ENCODE measurements at regions not wholly inside any gene's neighbourhood (a gene's known extent, or its start where the extent isn't known, plus 50 kb on each side); places are given as distances from the start of the nearest gene placed in this dataset.
"Not testable (repeated sequence)": the region's sequence is repeated elsewhere in the genome, so short reads cannot be mapped to it uniquely, and the experiment has no call there.

DNA sequence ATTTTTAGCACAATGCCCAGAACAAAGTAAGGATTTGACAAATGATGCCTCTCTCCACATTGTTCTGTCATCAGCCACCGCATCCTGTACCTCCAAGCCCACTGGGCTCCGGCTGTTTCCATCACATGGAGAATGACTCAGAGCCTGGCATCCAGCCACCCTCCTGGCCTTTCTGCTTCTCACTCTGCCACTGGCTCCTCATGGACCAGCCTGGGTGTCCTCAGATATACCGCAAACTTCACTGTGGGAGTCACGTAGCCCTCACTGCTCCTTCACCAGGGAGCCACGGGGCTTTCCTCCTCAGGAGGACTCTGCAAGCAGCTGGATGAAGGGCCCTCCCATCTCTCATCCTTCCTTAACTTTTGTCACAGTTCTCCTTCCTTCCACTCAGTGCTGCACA lies 943.0 kb downstream of the TUBA3C start:
- TF ChIP-seq POLR2A, POLR2AphosphoS5 (IDR thresholded peaks at IDR 0.05): not testable (repeated sequence)
- TF ChIP-seq, protein P1, sequence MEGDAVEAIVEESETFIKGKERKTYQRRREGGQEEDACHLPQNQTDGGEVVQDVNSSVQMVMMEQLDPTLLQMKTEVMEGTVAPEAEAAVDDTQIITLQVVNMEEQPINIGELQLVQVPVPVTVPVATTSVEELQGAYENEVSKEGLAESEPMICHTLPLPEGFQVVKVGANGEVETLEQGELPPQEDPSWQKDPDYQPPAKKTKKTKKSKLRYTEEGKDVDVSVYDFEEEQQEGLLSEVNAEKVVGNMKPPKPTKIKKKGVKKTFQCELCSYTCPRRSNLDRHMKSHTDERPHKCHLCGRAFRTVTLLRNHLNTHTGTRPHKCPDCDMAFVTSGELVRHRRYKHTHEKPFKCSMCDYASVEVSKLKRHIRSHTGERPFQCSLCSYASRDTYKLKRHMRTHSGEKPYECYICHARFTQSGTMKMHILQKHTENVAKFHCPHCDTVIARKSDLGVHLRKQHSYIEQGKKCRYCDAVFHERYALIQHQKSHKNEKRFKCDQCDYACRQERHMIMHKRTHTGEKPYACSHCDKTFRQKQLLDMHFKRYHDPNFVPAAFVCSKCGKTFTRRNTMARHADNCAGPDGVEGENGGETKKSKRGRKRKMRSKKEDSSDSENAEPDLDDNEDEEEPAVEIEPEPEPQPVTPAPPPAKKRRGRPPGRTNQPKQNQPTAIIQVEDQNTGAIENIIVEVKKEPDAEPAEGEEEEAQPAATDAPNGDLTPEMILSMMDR (IDR thresholded peaks at IDR 0.05): not testable (repeated sequence)
